ENCODE measurements at regions not wholly inside any gene's neighbourhood (a gene's known extent, or its start where the extent isn't known, plus 50 kb on each side); places are given as distances from the start of the nearest gene placed in this dataset.
"Not testable (repeated sequence)": the region's sequence is repeated elsewhere in the genome, so short reads cannot be mapped to it uniquely, and the experiment has no call there.

DNA sequence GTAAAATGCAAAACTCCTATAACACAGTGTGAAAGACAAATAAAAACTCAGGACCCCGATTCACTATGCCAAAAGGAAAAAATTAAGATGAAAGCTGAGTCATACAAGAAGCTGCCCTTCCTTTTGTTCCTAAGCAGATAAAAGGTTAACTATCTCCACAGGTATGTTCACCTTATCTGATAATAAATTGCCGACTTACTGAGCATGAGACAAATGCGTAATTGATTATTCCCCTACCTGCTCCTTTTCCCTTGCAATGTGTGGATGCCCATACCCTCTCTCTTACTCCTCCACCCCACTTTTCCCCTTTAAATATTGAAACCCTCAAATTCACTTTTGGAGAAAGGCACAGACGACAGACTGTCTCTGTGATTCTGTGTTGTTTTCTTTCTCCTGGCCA, 148.6 kb upstream of the TMEM260 start:
- H4K20me1 ChIP-seq (ENCODE audit: insufficient read depth, low read length): no peaks in the 10 kb centered on the region
- no peaks in the 10 kb centered on the region for H3K79me2 ChIP-seq (ENCODE audit: insufficient read depth, low read length)
- H3F3A ChIP-seq (ENCODE audit: insufficient read depth, low read length): no peaks in the 10 kb centered on the region
- H3K36me3 ChIP-seq (ENCODE audit: insufficient read depth, low read length): no peaks in the 10 kb centered on the region
- H3K4me1 ChIP-seq (ENCODE audit: insufficient read depth, low read length, severe bottlenecking): no peaks in the 10 kb centered on the region
- TF ChIP-seq, protein P1, sequence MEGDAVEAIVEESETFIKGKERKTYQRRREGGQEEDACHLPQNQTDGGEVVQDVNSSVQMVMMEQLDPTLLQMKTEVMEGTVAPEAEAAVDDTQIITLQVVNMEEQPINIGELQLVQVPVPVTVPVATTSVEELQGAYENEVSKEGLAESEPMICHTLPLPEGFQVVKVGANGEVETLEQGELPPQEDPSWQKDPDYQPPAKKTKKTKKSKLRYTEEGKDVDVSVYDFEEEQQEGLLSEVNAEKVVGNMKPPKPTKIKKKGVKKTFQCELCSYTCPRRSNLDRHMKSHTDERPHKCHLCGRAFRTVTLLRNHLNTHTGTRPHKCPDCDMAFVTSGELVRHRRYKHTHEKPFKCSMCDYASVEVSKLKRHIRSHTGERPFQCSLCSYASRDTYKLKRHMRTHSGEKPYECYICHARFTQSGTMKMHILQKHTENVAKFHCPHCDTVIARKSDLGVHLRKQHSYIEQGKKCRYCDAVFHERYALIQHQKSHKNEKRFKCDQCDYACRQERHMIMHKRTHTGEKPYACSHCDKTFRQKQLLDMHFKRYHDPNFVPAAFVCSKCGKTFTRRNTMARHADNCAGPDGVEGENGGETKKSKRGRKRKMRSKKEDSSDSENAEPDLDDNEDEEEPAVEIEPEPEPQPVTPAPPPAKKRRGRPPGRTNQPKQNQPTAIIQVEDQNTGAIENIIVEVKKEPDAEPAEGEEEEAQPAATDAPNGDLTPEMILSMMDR (IDR thresholded peaks at IDR 0.05; ENCODE audit: low read length): no peak
- TF ChIP-seq EZH2 (IDR thresholded peaks at IDR 0.05; ENCODE audit: borderline replicate concordance, low read length): no peak
- H2AFZ ChIP-seq (ENCODE audit: low read length): no peak overlapping the region
- no peaks in the 10 kb centered on the region for H3K27me3 ChIP-seq (ENCODE audit: insufficient read depth, low read length)
- no peaks in the 10 kb centered on the region for H3K9me2 ChIP-seq (ENCODE audit: low read depth, low read length)
- no peak overlapping the region for H3K9ac ChIP-seq (ENCODE audit: low read length)
- H3K27ac ChIP-seq (ENCODE audit: low read depth, low read length, poor library complexity, severe bottlenecking): no peak overlapping the region
- H3K9me3 ChIP-seq (ENCODE audit: low read length): 0 out of 2 replicates have a peak, but pooled peaks cover 3% of the 10 kb centered on the region
- H3K4me2 ChIP-seq (ENCODE audit: low read length): no peak overlapping the region
- no peak overlapping the region for H3K4me3 ChIP-seq (ENCODE audit: low read depth, low read length, poor library complexity, severe bottlenecking)

DNA sequence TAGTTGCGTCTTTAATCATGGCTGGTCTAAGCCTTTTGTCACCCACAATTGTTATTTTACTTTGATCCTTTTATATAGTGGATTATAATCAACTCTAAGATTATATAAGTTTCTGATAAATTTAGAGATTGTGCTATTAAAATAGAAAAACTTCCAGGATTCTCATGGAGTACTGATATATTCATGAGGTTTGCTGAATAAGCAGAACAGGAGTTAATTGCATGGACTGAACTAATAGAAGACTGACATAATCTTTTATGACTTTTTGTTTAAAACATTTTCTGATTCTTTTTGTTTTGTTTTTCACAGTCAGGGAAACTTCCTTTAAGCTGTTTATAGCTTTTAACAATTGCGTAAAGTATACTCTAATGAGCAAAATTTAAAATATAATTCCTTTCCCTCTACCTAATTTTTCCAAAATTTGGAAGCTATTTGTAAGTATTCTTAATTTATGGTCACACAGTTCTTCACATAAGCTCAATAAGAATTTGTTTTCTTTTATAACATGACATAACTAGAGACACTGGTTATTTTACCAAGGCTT, 129.9 kb upstream of the TMEM260 start:
- Histone ChIP-seq H3K9me3 (ENCODE audit: low read length) (0 out of 2 replicates have a peak, but pooled peaks cover 2% of the 10 kb centered on the region), H3K9ac (ENCODE audit: low read length) (no peak overlapping the region), H3K4me1 (ENCODE audit: insufficient read depth, low read length, severe bottlenecking) (no peaks in the 10 kb centered on the region), H4K20me1 (ENCODE audit: insufficient read depth, low read length) (no peaks in the 10 kb centered on the region), H3K79me2 (ENCODE audit: insufficient read depth, low read length) (no peaks in the 10 kb centered on the region), H3K4me2 (ENCODE audit: low read length) (no peak overlapping the region), H3K9me2 (ENCODE audit: low read depth, low read length) (no peaks in the 10 kb centered on the region), H3K36me3 (ENCODE audit: insufficient read depth, low read length) (no peaks in the 10 kb centered on the region), H3F3A (ENCODE audit: insufficient read depth, low read length) (no peaks in the 10 kb centered on the region), H3K27ac (ENCODE audit: low read depth, low read length, poor library complexity, severe bottlenecking) (no peak overlapping the region), H2AFZ (ENCODE audit: low read length) (no peak overlapping the region), H3K4me3 (ENCODE audit: low read depth, low read length, poor library complexity, severe bottlenecking) (no peak overlapping the region), H3K27me3 (ENCODE audit: insufficient read depth, low read length) (no peaks in the 10 kb centered on the region)
- TF ChIP-seq, protein P1 (IDR thresholded peaks at IDR 0.05; ENCODE audit: low read length): no peak
- TF ChIP-seq EZH2 (IDR thresholded peaks at IDR 0.05; ENCODE audit: borderline replicate concordance, low read length): no peak

DNA sequence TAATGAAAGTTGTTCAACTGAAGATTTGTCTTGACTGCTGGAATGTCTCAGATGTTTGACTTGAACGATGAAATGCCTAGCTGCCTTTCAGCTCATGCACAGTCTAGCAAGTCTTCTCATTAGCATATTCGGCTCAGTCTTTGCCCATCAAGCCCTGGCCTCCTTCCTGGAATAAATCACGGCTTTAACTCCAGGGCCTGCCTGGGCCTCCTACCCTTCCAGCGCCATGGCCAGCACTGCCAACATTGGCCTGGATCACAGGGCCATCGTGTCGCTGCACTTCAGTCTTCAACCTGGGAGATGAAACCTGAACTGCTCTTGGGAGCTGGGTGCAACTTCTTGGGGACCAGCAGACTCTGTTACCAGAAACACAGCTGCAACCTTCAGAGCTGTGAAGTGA, 126.7 kb upstream of the TMEM260 start:
- Histone ChIP-seq H3K27ac (ENCODE audit: low read depth, low read length, poor library complexity, severe bottlenecking) (no peak overlapping the region), H3K9me2 (ENCODE audit: low read depth, low read length) (no peaks in the 10 kb centered on the region), H3K9ac (ENCODE audit: low read length) (no peak overlapping the region), H4K20me1 (ENCODE audit: insufficient read depth, low read length) (no peaks in the 10 kb centered on the region), H3K27me3 (ENCODE audit: insufficient read depth, low read length) (no peaks in the 10 kb centered on the region), H3K79me2 (ENCODE audit: insufficient read depth, low read length) (no peaks in the 10 kb centered on the region), H3F3A (ENCODE audit: insufficient read depth, low read length) (no peaks in the 10 kb centered on the region), H3K4me3 (ENCODE audit: low read depth, low read length, poor library complexity, severe bottlenecking) (no peak overlapping the region), H3K4me2 (ENCODE audit: low read length) (no peak overlapping the region), H2AFZ (ENCODE audit: low read length) (no peak overlapping the region), H3K36me3 (ENCODE audit: insufficient read depth, low read length) (no peaks in the 10 kb centered on the region), H3K9me3 (ENCODE audit: low read length) (0 out of 2 replicates have a peak, but pooled peaks cover 2% of the 10 kb centered on the region), H3K4me1 (ENCODE audit: insufficient read depth, low read length, severe bottlenecking) (no peaks in the 10 kb centered on the region)
- TF ChIP-seq, protein P1 (IDR thresholded peaks at IDR 0.05; ENCODE audit: low read length): no peak
- no peak for TF ChIP-seq EZH2 (IDR thresholded peaks at IDR 0.05; ENCODE audit: borderline replicate concordance, low read length)

DNA sequence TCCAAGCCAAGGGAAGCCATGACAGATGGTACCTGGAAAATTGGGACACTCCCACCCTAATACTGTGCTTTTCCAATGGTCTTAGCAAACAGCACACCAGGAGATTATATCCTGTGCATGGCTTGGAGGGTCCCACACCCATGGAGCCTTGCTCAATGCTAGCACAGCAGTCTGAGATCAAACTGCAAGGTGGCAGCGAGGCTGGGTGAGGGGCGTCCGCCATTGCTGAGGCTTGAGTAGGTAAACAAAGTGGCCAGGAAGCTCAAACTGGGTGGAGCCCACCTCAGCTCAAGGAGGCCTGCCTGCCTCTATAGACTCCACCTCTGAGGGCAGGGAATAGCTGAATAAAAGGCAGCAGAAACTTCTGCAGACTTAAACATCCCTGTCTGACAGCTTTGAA, 124.9 kb upstream of the TMEM260 start:
- H2AFZ ChIP-seq (ENCODE audit: low read length): not testable (repeated sequence)

More for the DNA sequence above, 124.9 kb upstream of the TMEM260 start:
- not testable (repeated sequence) for H3K9ac ChIP-seq (ENCODE audit: low read length); H3K4me3 ChIP-seq (ENCODE audit: low read depth, low read length, poor library complexity, severe bottlenecking); H3F3A ChIP-seq (ENCODE audit: insufficient read depth, low read length); H3K9me3 ChIP-seq (ENCODE audit: low read length); H4K20me1 ChIP-seq (ENCODE audit: insufficient read depth, low read length); H3K9me2 ChIP-seq (ENCODE audit: low read depth, low read length); H3K79me2 ChIP-seq (ENCODE audit: insufficient read depth, low read length); H3K27me3 ChIP-seq (ENCODE audit: insufficient read depth, low read length); H3K4me2 ChIP-seq (ENCODE audit: low read length); H3K27ac ChIP-seq (ENCODE audit: low read depth, low read length, poor library complexity, severe bottlenecking); H3K4me1 ChIP-seq (ENCODE audit: insufficient read depth, low read length, severe bottlenecking); H3K36me3 ChIP-seq (ENCODE audit: insufficient read depth, low read length)
